ENCODE measurements at regions not wholly inside any gene's neighbourhood (a gene's known extent, or its start where the extent isn't known, plus 50 kb on each side); places are given as distances from the start of the nearest gene placed in this dataset.
"Not testable (repeated sequence)": the region's sequence is repeated elsewhere in the genome, so short reads cannot be mapped to it uniquely, and the experiment has no call there.

- DNase-seq, result no peak
These were observed 280.5 kb downstream of the VRK1 start for GRCh38 chr14:97077687-97078086.

GRCh38 chr14:97080991-97081390 is 283.8 kb downstream of the VRK1 start:
- no peak for DNase-seq

- DNase-seq, result no peak
These were observed 298.1 kb downstream of the VRK1 start for GRCh38 chr14:97095269-97095668.

- DNase-seq, result no peak
These were observed 300.1 kb downstream of the VRK1 start for GRCh38 chr14:97097296-97097695.

GRCh38 chr14:97100306-97100705 is 303.1 kb downstream of the VRK1 start:
- no peak for DNase-seq

GRCh38 chr14:97101561-97101960 is 304.4 kb downstream of the VRK1 start:
- DNase-seq, result no peak

- no peak for DNase-seq
These were observed 306.8 kb downstream of the VRK1 start for GRCh38 chr14:97104029-97104428.

- DNase-seq, result no peak
These were observed 309.0 kb downstream of the VRK1 start for GRCh38 chr14:97106166-97106565.

GRCh38 chr14:97106609-97107008 is 309.4 kb downstream of the VRK1 start:
- DNase-seq, result no peak

- peak; percentile 3 for DNase-seq
These were observed 309.9 kb downstream of the VRK1 start for GRCh38 chr14:97107080-97107479.

GRCh38 chr14:97107760-97108159 is 310.6 kb downstream of the VRK1 start:
- DNase-seq, result no peak

- no peak for DNase-seq
These were observed 312.1 kb downstream of the VRK1 start for GRCh38 chr14:97109234-97109633.

- no peak for DNase-seq
These were observed 316.2 kb downstream of the VRK1 start for GRCh38 chr14:97113339-97113738.

- DNase-seq, result no peak
These were observed 319.4 kb downstream of the VRK1 start for GRCh38 chr14:97116546-97116945.

- no peak for DNase-seq
These were observed 320.5 kb downstream of the VRK1 start for GRCh38 chr14:97117693-97118092.

- DNase-seq, result no peak
These were observed 323.0 kb downstream of the VRK1 start for GRCh38 chr14:97120204-97120603.

GRCh38 chr14:97120611-97121031 is 323.4 kb downstream of the VRK1 start:
- DNase-seq, result no peak

- no peak for DNase-seq
These were observed 332.5 kb downstream of the VRK1 start for GRCh38 chr14:97129639-97130038.

GRCh38 chr14:97135847-97136246 is 338.7 kb downstream of the VRK1 start:
- DNase-seq, result not testable (repeated sequence)

GRCh38 chr14:97137705-97138104 is 340.5 kb downstream of the VRK1 start:
- DNase-seq, result no peak

- no peak for DNase-seq
These were observed 341.6 kb downstream of the VRK1 start for GRCh38 chr14:97138801-97139200.

- DNase-seq, result no peak
These were observed 345.8 kb downstream of the VRK1 start for GRCh38 chr14:97143011-97143410.

- no peak for DNase-seq
These were observed 346.3 kb downstream of the VRK1 start for GRCh38 chr14:97143456-97143855.

GRCh38 chr14:97148021-97148420 is 350.8 kb downstream of the VRK1 start:
- DNase-seq, result not testable (repeated sequence)

GRCh38 chr14:97149775-97150174 is 352.6 kb downstream of the VRK1 start:
- DNase-seq, result no peak

- DNase-seq, result no peak
These were observed 356.3 kb downstream of the VRK1 start for GRCh38 chr14:97153527-97153926.

Measured in fibroblast of upper back skin (primary cell).